ENCODE measurements at regions not wholly inside any gene's neighbourhood (a gene's known extent, or its start where the extent isn't known, plus 50 kb on each side); places are given as distances from the start of the nearest gene placed in this dataset.
A peak's percentile ranks its signal among the peaks of the same experiment; 100 is the strongest.

DNA sequence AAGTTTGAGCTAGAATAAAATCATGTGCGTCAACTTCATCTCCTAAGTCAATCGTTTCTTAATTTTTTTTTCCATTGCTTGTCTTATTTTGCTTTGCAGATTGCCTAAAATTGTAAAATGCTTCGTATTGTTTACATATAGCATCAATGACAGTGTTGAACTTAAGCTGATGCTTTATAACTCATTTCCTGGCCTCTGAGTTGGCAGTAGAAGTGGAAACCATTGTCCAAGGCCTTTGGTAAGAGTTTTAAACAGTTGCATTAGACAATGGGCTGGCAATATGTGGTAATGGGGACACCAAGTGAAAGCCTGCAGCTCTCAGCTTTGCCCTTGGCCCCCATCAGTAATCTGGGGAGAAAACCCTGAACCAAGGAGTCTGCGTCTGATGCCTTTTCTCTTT is 154.8 kb upstream of the GAS1 start:
- intact Hi-C loops (cut with DNase I) = no loop called here
- ATAC-seq (no peak), DNase-seq (no peak)
- Histone ChIP-seq H3K4me1 (peaks cover 5% of the 10 kb centered on the region), H3K36me3 (ENCODE audit: insufficient read depth in 1 of 2, low read depth in 1 of 2) (no peaks in the 10 kb centered on the region), H3K27me3 (ENCODE audit: insufficient read depth in 3 of 3, low read length in 2 of 3) (no peaks in the 10 kb centered on the region), H3K27ac (no peak overlapping the region), H3K9me3 (no peaks in the 10 kb centered on the region), H3K4me3 (no peak overlapping the region)
- whole genome bisulfite sequencing, 3 donors = 93 to 95% (median 95%) methylated on average over 4 of the region's 4 CpGs
- TF ChIP-seq, protein P1, sequence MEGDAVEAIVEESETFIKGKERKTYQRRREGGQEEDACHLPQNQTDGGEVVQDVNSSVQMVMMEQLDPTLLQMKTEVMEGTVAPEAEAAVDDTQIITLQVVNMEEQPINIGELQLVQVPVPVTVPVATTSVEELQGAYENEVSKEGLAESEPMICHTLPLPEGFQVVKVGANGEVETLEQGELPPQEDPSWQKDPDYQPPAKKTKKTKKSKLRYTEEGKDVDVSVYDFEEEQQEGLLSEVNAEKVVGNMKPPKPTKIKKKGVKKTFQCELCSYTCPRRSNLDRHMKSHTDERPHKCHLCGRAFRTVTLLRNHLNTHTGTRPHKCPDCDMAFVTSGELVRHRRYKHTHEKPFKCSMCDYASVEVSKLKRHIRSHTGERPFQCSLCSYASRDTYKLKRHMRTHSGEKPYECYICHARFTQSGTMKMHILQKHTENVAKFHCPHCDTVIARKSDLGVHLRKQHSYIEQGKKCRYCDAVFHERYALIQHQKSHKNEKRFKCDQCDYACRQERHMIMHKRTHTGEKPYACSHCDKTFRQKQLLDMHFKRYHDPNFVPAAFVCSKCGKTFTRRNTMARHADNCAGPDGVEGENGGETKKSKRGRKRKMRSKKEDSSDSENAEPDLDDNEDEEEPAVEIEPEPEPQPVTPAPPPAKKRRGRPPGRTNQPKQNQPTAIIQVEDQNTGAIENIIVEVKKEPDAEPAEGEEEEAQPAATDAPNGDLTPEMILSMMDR (IDR thresholded peaks at IDR 0.05) = no peak

DNA sequence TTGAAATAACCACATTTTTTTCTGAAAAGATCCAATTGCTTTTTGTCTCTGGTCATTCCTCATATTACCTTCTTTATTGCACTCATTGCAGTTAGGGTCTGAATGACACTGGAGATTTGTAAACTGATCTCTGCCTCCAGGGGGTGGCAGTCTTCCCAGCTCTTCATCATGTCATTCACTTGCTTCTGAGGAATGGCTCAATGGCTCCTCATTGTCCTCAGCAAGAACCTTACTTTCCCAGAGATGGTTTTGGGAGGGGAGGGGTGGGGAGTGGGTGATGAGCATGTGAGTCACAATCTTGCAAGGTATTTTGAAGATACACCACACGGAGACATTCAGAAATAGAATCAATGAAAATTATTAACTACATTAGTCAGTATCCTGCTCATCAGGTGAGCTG is 159.8 kb upstream of the GAS1 start:
- TF ChIP-seq, protein P1 (IDR thresholded peaks at IDR 0.05) = peak; percentile 29
- peak; percentile 58 to 83 (median 66) for ATAC-seq

DNA sequence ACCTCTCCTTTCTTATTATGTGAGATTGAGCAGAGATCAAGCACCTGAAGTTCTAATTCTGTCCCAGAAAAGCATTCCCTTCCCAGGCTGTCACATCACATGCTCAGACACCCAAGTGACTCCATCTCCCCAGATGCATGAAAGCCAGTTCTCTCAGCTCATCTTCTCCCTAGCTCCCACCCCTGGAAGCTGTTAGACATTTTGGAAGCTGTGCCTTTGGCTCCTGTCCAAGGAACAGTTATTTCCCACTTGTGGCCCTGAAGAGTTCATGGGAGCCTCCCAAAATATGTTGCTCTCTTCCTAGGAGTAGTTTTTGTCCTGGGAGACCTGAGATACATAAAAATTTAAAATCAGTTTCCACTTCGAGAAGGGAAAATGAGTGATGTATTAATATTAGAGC is 161.4 kb upstream of the GAS1 start:
- H3K27ac ChIP-seq = no peak overlapping the region
- TF ChIP-seq, protein P1 (IDR thresholded peaks at IDR 0.05) = no peak
- H3K4me3 ChIP-seq = no peak overlapping the region
- WGBS, 3 donors = 31 to 42% (median 36%) methylated on average over 1 of the region's 1 CpG
- DNase-seq (no peak), ATAC-seq (peak in 1 of 4 donors; percentile 24)
- H3K36me3 ChIP-seq (ENCODE audit: insufficient read depth in 1 of 2, low read depth in 1 of 2) = no peaks in the 10 kb centered on the region
- H3K9me3 ChIP-seq = no peaks in the 10 kb centered on the region
- intact Hi-C loops (cut with DNase I) = no loop called here
- H3K4me1 ChIP-seq = peaks cover 5% of the 10 kb centered on the region
- no peaks in the 10 kb centered on the region for H3K27me3 ChIP-seq (ENCODE audit: insufficient read depth in 3 of 3, low read length in 2 of 3)

More for the DNA sequence above, 159.8 kb upstream of the GAS1 start:
- H3K4me1 ChIP-seq = peaks cover 5% of the 10 kb centered on the region
- no peaks in the 10 kb centered on the region for H3K27me3 ChIP-seq (ENCODE audit: insufficient read depth in 3 of 3, low read length in 2 of 3)
- no peak for DNase-seq
- WGBS, 3 donors = 59 to 78% (median 59%) methylated on average over 1 of the region's 1 CpG
- intact Hi-C loops (cut with DNase I) = no loop called here
- H3K4me3 ChIP-seq = no peak overlapping the region
- no peak overlapping the region for H3K27ac ChIP-seq
- no peaks in the 10 kb centered on the region for H3K9me3 ChIP-seq
- no peaks in the 10 kb centered on the region for H3K36me3 ChIP-seq (ENCODE audit: insufficient read depth in 1 of 2, low read depth in 1 of 2)

DNA sequence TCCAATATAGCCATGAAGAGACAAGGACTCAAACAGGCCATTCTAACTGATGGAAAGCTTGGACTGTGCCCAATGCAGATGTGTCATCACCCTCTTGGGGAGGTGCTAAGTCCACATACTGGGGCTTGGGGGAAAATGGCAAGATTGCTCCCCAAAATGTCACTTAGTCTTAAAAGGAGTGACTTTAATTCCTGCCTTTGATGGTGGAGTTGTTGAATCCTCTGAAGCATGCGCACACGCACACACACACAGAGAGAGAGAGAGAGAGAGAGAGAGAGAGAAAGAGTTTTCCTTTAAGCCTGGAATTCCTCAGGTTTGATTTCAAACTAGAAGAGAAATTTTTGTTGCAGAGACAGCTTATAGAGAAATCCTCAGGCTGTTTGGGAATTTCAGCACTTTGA is 161.9 kb upstream of the GAS1 start:
- Histone ChIP-seq H3K27me3 (ENCODE audit: insufficient read depth in 3 of 3, low read length in 2 of 3) (no peaks in the 10 kb centered on the region), H3K9me3 (no peaks in the 10 kb centered on the region), H3K4me1 (peaks cover 8% of the 10 kb centered on the region), H3K27ac (no peak overlapping the region), H3K4me3 (no peak overlapping the region), H3K36me3 (ENCODE audit: insufficient read depth in 1 of 2, low read depth in 1 of 2) (no peaks in the 10 kb centered on the region)
- ATAC-seq (no peak), DNase-seq (no peak)
- 85 to 94% (median 90%) methylated on average over 2 of the region's 2 CpGs for WGBS, 3 donors
- intact Hi-C loops (cut with DNase I) = no loop called here
- TF ChIP-seq, protein P1 (IDR thresholded peaks at IDR 0.05) = no peak

DNA sequence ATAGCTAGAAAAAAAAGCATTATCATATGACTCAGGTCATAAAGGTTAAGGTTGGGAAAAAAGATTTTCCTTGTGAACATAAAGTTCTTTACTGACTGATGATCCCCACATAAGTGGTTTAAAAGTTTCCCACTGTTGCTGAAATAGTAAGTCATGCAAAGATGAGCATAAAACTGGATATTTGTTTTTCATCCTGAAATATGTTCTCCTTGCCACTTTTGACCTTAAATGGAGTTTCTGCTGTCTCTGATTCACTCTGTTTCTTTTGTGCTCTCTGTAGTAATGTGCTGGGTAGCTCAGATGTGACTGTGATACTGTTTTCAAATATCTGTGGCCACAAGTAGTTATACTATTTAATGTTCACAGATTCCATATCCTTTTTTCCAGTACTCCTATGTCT is 162.5 kb upstream of the GAS1 start:
- H3K27ac ChIP-seq = no peak overlapping the region
- H3K4me1 ChIP-seq = peaks cover 7% of the 10 kb centered on the region
- H3K9me3 ChIP-seq = no peaks in the 10 kb centered on the region
- H3K4me3 ChIP-seq = no peak overlapping the region
- no peaks in the 10 kb centered on the region for H3K36me3 ChIP-seq (ENCODE audit: insufficient read depth in 1 of 2, low read depth in 1 of 2)
- intact Hi-C loops (cut with DNase I) = loop anchor here in 1 of 2 donors (10.0 kb wide), 1 partner anchor 215 kb away; no protein-coding TSS in a partner anchor
- TF ChIP-seq, protein P1 (IDR thresholded peaks at IDR 0.05) = no peak
- no peak for ATAC-seq
- H3K27me3 ChIP-seq (ENCODE audit: insufficient read depth in 3 of 3, low read length in 2 of 3) = no peaks in the 10 kb centered on the region
- no peak for DNase-seq

All from psoas muscle (tissue), 7 donors.